ENCODE measurements at regions not wholly inside any gene's neighbourhood (a gene's known extent, or its start where the extent isn't known, plus 50 kb on each side); places are given as distances from the start of the nearest gene placed in this dataset.
"Not testable (repeated sequence)": the region's sequence is repeated elsewhere in the genome, so short reads cannot be mapped to it uniquely, and the experiment has no call there.

GRCh38 chr21:35578347-35578782 is 482.0 kb downstream of the SETD4 start:
- no peak for DNase-seq (ENCODE audit: low read depth in 2 of 3, low spot score in 2 of 3)

GRCh38 chr21:35575280-35575915 is 484.9 kb downstream of the SETD4 start:
- no peak for DNase-seq (ENCODE audit: low read depth in 2 of 3, low spot score in 2 of 3)

GRCh38 chr21:35573472-35574374 is 486.6 kb downstream of the SETD4 start:
- DNase-seq (ENCODE audit: low read depth in 2 of 3, low spot score in 2 of 3): no peak

GRCh38 chr21:35571910-35572309 is 488.4 kb downstream of the SETD4 start:
- DNase-seq (ENCODE audit: low read depth in 2 of 3, low spot score in 2 of 3): no peak

- DNase-seq (ENCODE audit: low read depth in 2 of 3, low spot score in 2 of 3): no peak
These were observed 491.7 kb downstream of the SETD4 start for GRCh38 chr21:35568643-35569042.

- DNase-seq (ENCODE audit: low read depth in 2 of 3, low spot score in 2 of 3): no peak
These were observed 493.5 kb downstream of the SETD4 start for GRCh38 chr21:35566874-35567273.

GRCh38 chr21:35565204-35565611 is 495.1 kb downstream of the SETD4 start:
- DNase-seq (ENCODE audit: low read depth in 2 of 3, low spot score in 2 of 3): no peak

- no peak for DNase-seq (ENCODE audit: low read depth in 2 of 3, low spot score in 2 of 3)
These were observed 496.4 kb downstream of the SETD4 start for GRCh38 chr21:35563885-35564451.

- no peak for DNase-seq (ENCODE audit: low read depth in 2 of 3, low spot score in 2 of 3)
These were observed 497.4 kb downstream of the SETD4 start for GRCh38 chr21:35562876-35563275.

GRCh38 chr21:35561116-35561515 is 499.2 kb downstream of the SETD4 start:
- DNase-seq (ENCODE audit: low read depth in 2 of 3, low spot score in 2 of 3): no peak

- DNase-seq (ENCODE audit: low read depth in 2 of 3, low spot score in 2 of 3): no peak
These were observed 500.5 kb downstream of the SETD4 start for GRCh38 chr21:35559829-35560225.

GRCh38 chr21:35559128-35559828 is 501.0 kb downstream of the SETD4 start:
- DNase-seq (ENCODE audit: low read depth in 2 of 3, low spot score in 2 of 3): no peak

GRCh38 chr21:35556536-35556935 is 503.8 kb downstream of the SETD4 start:
- DNase-seq (ENCODE audit: low read depth in 2 of 3, low spot score in 2 of 3): no peak

GRCh38 chr21:35552483-35552882 is 503.4 kb upstream of the RUNX1 start:
- DNase-seq (ENCODE audit: low read depth in 2 of 3, low spot score in 2 of 3): not testable (repeated sequence)

- no peak for DNase-seq (ENCODE audit: low read depth in 2 of 3, low spot score in 2 of 3)
These were observed 500.0 kb upstream of the RUNX1 start for GRCh38 chr21:35548904-35549615.

- DNase-seq (ENCODE audit: low read depth in 2 of 3, low spot score in 2 of 3): no peak
These were observed 499.1 kb upstream of the RUNX1 start for GRCh38 chr21:35547946-35548774.

GRCh38 chr21:35543746-35544145 is 494.6 kb upstream of the RUNX1 start:
- no peak for DNase-seq (ENCODE audit: low read depth in 2 of 3, low spot score in 2 of 3)

- DNase-seq (ENCODE audit: low read depth in 2 of 3, low spot score in 2 of 3): no peak
These were observed 492.0 kb upstream of the RUNX1 start for GRCh38 chr21:35540950-35541638.

- DNase-seq (ENCODE audit: low read depth in 2 of 3, low spot score in 2 of 3): no peak
These were observed 489.3 kb upstream of the RUNX1 start for GRCh38 chr21:35538386-35538785.

Measured in activated CD8-positive, alpha-beta memory T cell treated with anti-CD3 and anti-CD28 coated beads for 48 hours (primary cell).